ENCODE measurements at regions not wholly inside any gene's neighbourhood (a gene's known extent, or its start where the extent isn't known, plus 50 kb on each side); places are given as distances from the start of the nearest gene placed in this dataset.

DNA sequence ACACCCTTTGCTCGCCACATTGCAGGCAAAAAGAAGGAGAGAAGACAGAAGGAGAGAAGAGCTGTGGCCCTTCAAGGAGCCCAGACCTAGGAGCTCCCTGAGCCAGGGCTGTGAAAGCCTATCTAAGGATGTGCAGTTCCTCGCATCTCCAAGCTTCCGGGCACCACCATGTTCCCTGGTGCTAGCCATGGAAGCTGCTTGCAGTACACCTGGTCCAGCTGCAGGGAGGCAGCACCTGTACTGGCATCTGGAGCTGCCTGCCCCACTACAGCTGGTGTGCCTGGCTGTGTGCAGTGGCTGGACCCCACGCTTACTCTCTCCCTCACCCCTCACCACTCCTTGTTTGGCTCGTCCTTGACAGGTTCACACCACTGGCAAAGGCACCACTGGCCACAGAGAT, 1111.8 kb upstream of the POT1 start:
- TF ChIP-seq, protein P1, sequence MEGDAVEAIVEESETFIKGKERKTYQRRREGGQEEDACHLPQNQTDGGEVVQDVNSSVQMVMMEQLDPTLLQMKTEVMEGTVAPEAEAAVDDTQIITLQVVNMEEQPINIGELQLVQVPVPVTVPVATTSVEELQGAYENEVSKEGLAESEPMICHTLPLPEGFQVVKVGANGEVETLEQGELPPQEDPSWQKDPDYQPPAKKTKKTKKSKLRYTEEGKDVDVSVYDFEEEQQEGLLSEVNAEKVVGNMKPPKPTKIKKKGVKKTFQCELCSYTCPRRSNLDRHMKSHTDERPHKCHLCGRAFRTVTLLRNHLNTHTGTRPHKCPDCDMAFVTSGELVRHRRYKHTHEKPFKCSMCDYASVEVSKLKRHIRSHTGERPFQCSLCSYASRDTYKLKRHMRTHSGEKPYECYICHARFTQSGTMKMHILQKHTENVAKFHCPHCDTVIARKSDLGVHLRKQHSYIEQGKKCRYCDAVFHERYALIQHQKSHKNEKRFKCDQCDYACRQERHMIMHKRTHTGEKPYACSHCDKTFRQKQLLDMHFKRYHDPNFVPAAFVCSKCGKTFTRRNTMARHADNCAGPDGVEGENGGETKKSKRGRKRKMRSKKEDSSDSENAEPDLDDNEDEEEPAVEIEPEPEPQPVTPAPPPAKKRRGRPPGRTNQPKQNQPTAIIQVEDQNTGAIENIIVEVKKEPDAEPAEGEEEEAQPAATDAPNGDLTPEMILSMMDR (IDR thresholded peaks at IDR 0.05; ENCODE audit: low read length) = no peak
- TF ChIP-seq EZH2 (IDR thresholded peaks at IDR 0.05; ENCODE audit: borderline replicate concordance, low read length) = no peak

Data from OCI-LY1 (cell line).